GM18951 (cell line): ENCODE measurements at regions not wholly inside any gene's neighbourhood (a gene's known extent, or its start where the extent isn't known, plus 50 kb on each side); places are given as distances from the start of the nearest gene placed in this dataset.

Experiments used
- POLR2A ChIP-seq: IDR thresholded peaks from 4 replicates; pipeline ENCODE4 v1.6.1; 2011; ENCODE audit warnings: mild to moderate bottlenecking; ENCODE audit not compliant: insufficient read length, insufficient read depth; ENCODE audit errors: extremely low read depth
- in situ Hi-C: fragments of 300-500 bp; cut with MboI; formaldehyde crosslinking; loops from one replicate; pipeline ENCODE4 v1.12.0; 2022; ENCODE audit warnings: low sequenced_read_pairs, mixed read lengths, inconsistent platforms; ENCODE audit not compliant: unreplicated experiment

- no peak for TF ChIP-seq POLR2A
- in situ Hi-C loops, result no loop called here
Measured at GRCh38 chr5:164336276-164336675, 830.9 kb downstream of the MAT2B start.

DNA sequence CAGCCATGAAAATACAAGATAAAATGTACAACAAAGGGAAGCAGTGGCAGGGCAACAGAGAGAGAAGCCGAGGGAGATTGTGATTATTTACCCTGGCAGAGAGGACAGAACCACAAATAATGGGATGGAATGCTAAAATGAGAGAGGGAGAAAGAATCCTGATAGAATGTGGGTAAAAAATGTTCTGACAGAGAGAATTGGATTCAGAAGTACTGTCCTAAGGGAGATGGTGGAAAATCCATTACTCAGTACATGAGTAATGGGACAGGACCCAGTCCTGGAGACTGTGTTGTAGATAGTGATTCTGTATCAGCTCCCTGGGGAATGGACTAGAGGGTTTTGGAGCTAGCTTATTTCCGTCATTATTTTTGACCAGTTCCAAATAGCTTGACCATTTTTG lies 831.5 kb downstream of the MAT2B start:
- no peak for TF ChIP-seq POLR2A
- in situ Hi-C loops, result no loop called here

GRCh38 chr5:164341056-164341619 lies 835.7 kb downstream of the MAT2B start:
- in situ Hi-C loops, result no loop called here

DNA sequence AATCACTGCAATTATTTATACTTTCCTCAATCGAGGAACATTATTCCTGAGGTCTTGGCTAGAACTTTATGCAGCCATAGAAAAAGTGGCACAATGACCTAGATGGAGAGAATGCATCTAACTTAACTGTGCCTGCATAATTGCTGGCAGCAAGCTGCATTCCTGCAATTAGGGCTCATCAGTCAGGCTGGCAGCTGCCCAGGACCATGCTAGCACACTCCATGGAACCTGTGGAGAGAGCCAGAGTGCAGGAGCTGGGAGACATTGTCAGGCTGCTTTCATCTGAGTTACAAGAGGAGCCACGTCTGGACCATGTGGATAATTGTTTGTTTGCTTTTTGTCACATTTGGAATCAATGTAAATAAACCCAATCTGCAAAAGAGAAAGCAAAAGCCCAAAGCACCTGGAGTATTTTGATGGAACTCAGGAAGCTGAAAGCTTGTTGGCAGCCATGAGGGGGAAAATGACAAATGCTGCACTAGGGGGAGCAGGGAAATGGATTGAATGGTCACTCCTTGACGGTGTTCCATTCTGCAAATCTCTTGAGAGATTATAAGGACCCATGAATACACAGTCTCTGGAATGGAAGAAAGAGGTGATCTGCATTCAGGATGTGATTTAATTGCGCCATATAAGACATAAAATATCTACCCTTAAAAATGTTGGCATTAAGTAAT lies 839.9 kb downstream of the MAT2B start:
- in situ Hi-C loops, result no loop called here
- no peak for TF ChIP-seq POLR2A

More at GRCh38 chr5:164341056-164341619, 835.7 kb downstream of the MAT2B start:
- TF ChIP-seq POLR2A, result no peak

GRCh38 chr5:164345853-164346252 lies 840.4 kb downstream of the MAT2B start:
- TF ChIP-seq POLR2A, result no peak
- in situ Hi-C loops, result no loop called here

DNA sequence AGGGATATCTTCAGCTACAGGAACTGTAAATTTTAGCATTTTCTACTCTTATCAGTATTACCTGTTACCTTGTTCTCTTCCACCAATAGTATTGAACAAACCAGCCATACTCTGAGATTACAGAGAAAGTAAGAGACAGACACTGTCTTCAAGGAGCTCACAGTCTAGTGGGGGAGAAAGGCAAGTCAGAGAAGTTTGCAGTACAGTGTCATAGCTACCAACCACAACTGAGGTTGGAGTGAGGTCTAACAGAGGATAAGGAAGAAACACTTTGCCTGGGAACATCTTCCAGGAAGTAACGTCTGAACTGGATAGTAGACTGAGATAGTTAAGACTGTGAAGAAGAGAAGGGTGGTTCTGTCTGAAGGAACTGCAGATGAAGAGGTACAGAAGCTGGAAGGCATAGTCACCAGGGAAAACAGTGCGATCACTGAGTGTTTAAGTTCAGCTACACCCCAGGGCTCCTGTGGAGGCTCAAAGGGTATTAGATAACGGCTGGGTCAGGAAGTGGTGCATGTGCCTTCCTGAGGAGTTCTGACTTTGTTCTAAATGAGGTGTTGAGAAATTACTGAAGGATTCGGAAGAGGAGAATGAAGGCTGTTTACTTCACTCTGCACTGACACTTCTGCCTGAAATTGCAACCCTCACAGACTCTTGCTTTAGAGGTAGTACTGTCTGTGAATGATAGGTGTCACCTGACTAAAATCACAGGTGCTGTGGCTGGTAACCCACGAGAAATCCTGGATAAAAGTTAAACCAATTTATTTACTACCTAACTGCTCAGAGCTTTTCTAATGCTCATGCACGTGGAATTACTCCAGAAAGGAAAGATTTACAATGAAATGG lies 841.6 kb downstream of the MAT2B start:
- TF ChIP-seq POLR2A, result no peak
- in situ Hi-C loops, result no loop called here

GRCh38 chr5:164350236-164350635 lies 844.8 kb downstream of the MAT2B start:
- TF ChIP-seq POLR2A, result no peak
- in situ Hi-C loops, result no loop called here

DNA sequence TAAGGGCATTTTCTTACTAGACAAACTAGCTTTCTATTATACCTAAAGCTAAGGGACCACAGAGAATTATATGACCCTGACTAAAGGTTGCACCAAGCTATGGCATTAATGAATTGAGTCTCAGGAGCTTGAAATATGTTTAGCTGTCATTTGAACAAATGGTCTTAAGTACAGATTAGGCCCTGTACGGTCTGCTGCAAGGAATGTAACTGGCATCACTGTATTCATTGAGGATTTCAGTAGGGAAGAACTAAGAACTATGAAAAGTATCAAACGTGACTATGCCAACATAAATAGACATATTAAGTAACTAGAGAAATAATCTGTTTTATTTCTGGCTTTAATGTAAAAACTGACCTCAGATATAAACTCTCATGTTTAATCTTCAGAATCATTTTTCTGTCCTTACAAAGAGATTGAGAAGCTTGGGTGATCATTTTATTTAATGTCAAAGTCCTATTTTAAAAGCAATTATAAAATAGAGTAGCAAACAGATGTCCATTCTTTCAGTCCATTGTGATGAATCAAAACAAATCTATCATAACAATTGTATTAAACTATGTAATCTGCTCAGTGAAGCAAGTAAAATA lies 845.9 kb downstream of the MAT2B start:
- TF ChIP-seq POLR2A, result no peak
- in situ Hi-C loops, result no loop called here

DNA sequence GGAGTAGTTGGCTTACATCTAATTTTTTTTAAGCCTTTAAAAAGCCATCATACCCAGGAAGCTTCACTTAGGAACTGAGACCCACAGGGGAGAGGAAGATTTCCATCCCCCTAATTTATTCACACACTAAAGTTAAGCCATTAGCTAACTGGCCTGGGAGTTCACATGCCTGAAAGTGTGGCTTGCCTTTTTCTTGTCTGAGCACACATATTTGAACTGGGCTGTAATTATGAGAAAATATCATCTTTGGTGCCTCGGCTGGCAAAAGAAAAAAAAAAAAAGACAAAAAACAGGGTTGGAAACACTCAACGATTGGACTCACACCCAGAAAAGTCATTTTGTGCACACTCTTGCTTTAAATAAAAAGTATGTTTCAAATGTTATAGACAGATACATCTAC lies 847.3 kb downstream of the MAT2B start:
- in situ Hi-C loops, result no loop called here
- no peak for TF ChIP-seq POLR2A

DNA sequence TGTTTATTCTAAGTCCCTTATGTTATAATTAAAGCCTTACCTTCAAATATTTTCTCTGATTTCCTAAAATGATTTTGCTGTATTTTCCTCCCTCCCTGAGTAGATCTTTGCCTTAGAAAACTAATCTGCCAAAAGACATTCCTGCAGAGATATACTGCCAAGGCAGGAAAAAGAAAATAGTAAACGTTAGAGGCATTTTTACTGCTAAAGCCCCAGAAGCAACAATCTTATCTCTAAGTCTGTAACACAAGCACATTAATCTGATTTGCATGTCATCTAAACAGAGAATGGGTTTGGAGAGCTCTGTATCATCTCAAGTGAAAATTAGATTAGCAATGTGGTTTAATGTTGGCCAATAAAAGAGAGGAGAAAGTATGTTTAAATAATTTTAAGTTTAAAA lies 847.7 kb downstream of the MAT2B start:
- TF ChIP-seq POLR2A, result no peak
- in situ Hi-C loops, result no loop called here

DNA sequence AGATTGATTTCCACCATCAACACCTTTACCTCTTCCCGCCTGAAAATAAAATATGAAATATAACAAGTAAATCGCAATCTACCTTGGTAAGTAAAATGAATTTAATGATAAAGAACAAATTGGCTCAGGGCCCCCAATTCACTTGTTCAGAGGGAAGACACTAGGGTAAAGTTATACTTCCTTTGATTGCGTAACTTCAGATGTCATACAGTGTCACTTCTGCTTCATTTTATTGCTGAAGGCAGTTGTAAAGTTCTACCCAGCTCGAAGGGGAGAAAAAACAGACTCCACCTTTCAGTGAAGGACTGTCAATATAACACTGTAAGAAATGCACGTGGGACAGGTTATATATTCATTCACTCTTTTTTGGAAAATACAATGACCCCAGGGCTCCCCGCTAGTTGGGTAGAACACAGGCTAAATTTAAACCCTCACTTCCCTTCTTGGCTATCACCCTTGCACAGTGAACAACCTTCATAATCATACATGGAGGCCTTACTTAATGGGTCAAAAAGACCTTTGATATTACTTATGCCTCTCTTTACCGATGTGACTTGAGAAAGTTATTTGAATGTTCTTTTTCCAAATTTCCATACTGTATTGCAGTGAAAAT lies 848.8 kb downstream of the MAT2B start:
- no peak for TF ChIP-seq POLR2A
- in situ Hi-C loops, result no loop called here

DNA sequence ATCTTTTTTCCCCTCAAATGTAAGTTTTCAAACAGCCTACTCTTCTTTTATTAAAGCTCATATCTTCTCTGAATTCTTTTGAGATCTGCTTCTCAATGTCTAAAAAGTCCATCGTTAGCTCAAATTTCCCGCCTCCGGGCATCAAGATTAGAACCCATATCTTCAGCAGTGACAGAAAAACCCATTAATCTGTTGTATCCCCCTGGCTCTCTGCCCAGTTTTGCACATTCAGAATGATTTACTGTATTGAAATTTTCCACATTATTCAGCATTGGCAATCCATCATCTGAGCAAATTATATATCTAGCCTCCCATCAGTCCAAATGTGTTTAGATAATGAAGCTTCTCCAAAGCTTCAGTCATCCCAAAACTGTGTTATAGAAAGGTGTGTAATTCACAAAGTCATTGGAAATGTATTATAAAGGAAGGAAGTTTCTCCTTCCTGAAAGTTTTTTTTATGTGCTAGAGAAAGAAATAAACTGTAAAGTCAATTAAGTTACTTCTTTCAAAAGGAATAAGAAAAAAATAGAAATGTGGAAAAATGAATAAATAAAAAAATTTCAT lies 849.9 kb downstream of the MAT2B start:
- in situ Hi-C loops, result no loop called here
- no peak for TF ChIP-seq POLR2A

DNA sequence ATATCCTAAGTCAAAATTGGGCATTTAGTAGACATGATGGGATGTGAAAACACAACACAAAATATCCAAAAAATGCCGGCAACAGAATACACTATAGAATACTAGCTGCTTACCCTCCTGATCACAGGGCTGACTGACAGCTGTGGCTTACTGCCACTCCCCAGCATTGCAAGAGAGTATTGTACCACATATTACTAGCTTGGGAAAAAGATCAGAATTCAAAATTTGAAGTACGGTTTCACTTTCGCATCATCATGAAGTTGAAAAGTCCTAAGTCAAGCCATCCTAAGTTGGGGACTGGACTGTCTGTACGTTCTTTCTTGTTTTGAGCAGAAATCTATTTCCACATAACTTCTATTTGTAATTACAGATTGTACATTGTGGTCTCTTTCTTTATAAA lies 851.4 kb downstream of the MAT2B start:
- in situ Hi-C loops, result no loop called here

More for the DNA sequence above, 851.4 kb downstream of the MAT2B start:
- TF ChIP-seq POLR2A, result no peak
